CD14-positive monocyte (primary cell): ENCODE measurements at regions not wholly inside any gene's neighbourhood (a gene's known extent, or its start where the extent isn't known, plus 50 kb on each side); places are given as distances from the start of the nearest gene placed in this dataset.

Experiments
- DNase-seq, 3 donors: peaks; one replicate each; pipeline ENCODE4 v3.0.0-alpha.2; 2011 to 2022
- H2AFZ ChIP-seq: 2 replicates; pipeline ENCODE4 v1.6.0; 2012; ENCODE audit warnings: mild to moderate bottlenecking, low read depth, low read length, inconsistent platforms; ENCODE audit not compliant: insufficient read depth, poor library complexity, severe bottlenecking
- H3K27ac ChIP-seq, 2 donors: 1 replicate in 1 of 2; 2 replicates in 1 of 2; pipeline ENCODE4 v1.5.1; 2012 to 2013; ENCODE audit warnings: low read length in 2 of 2, control low read depth in 1 of 2, inconsistent platforms in 1 of 2, low read depth in 1 of 2, mild to moderate bottlenecking in 1 of 2
- H3K27me3 ChIP-seq, 2 donors: one replicate each; pipeline versions ENCODE4 v1.6.0 to v1.6.1; 2011 to 2013; ENCODE audit warnings: low read length in 2 of 2; ENCODE audit not compliant: control insufficient read depth in 2 of 2, insufficient read depth in 2 of 2
- H3K36me3 ChIP-seq, 2 donors: replicated peaks in 1 of 2; 1 replicate in 1 of 2; 2 replicates in 1 of 2; pipeline versions ENCODE4 v1.5.1 to v1.6.1; 2012 to 2013; ENCODE audit warnings: low read length in 2 of 2, control low read depth in 1 of 2, inconsistent platforms in 1 of 2, mild to moderate bottlenecking in 1 of 2; ENCODE audit not compliant: insufficient read depth in 2 of 2, control insufficient read depth in 1 of 2
- H3K4me1 ChIP-seq, 2 donors: 1 replicate in 1 of 2; 2 replicates in 1 of 2; pipeline versions ENCODE4 v1.5.1 to v1.6.1; 2012 to 2013; ENCODE audit warnings: low read length in 2 of 2, control low read depth in 1 of 2, inconsistent platforms in 1 of 2, mild to moderate bottlenecking in 1 of 2, moderate library complexity in 1 of 2; ENCODE audit not compliant: insufficient read depth in 2 of 2, control insufficient read depth in 1 of 2
- H3K4me2 ChIP-seq: replicated peaks from 2 replicates; pipeline ENCODE3; 2012; ENCODE audit warnings: low read length, moderate library complexity, mild to moderate bottlenecking; ENCODE audit not compliant: poor library complexity, severe bottlenecking; ENCODE audit errors: extremely low read depth
- H3K4me3 ChIP-seq, 3 experiments: fragments of 200-600 bp in 1 of 3; sonication (generic) in 1 of 3; replicated peaks in 1 of 3; 1 replicate in 2 of 3; 2 replicates in 1 of 3; pipeline ENCODE4 v1.5.1; 2011 to 2013; ENCODE audit warnings: low read length in 3 of 3, mild to moderate bottlenecking in 3 of 3, control low read depth in 2 of 3, low read depth in 2 of 3, inconsistent platforms in 1 of 3, moderate library complexity in 1 of 3
- H3K79me2 ChIP-seq: 2 replicates; pipeline ENCODE4 v1.6.0; 2012; ENCODE audit warnings: mild to moderate bottlenecking, control low read depth, inconsistent platforms, low read length, moderate library complexity; ENCODE audit not compliant: insufficient read depth
- H3K9ac ChIP-seq: 2 replicates; pipeline ENCODE4 v1.6.0; 2017; ENCODE audit warnings: low read length, mild to moderate bottlenecking; ENCODE audit not compliant: insufficient read depth, poor library complexity, severe bottlenecking
- H3K9me3 ChIP-seq, 2 donors: replicated peaks in 1 of 2; 1 replicate in 1 of 2; 2 replicates in 1 of 2; pipeline versions ENCODE4 v1.5.1 to v1.6.1; 2012 to 2013; ENCODE audit warnings: low read length in 2 of 2, control low read depth in 1 of 2; ENCODE audit not compliant: control insufficient read depth in 1 of 2, insufficient read depth in 1 of 2
- H4K20me1 ChIP-seq: 2 replicates; pipeline ENCODE4 v1.6.0; 2012; ENCODE audit warnings: mild to moderate bottlenecking, low read length, control low read depth, moderate library complexity; ENCODE audit not compliant: insufficient read depth
- H3K27ac Mint-ChIP-seq, 7 donors: one replicate each; pipeline ENCODE4 v1.8.0; 2020; ENCODE audit warnings: mild to moderate bottlenecking in 7 of 7, mixed read lengths in 7 of 7, moderate library complexity in 6 of 7, inconsistent platforms in 2 of 7
- H3K27me3 Mint-ChIP-seq, 3 donors: one replicate each; pipeline ENCODE4 v1.8.0; 2021 to 2022; ENCODE audit warnings: low read depth in 3 of 3, mild to moderate bottlenecking in 3 of 3, mixed read lengths in 3 of 3, moderate library complexity in 3 of 3, inconsistent platforms in 1 of 3
- H3K36me3 Mint-ChIP-seq, 2 donors: one replicate each; pipeline ENCODE4 v1.8.0; 2020; ENCODE audit warnings: mixed read lengths in 2 of 2, inconsistent platforms in 1 of 2, mild to moderate bottlenecking in 1 of 2
- H3K4me1 Mint-ChIP-seq: one replicate; pipeline ENCODE4 v1.8.0; 2020; ENCODE audit warnings: mild to moderate bottlenecking, mixed read lengths
- H3K4me3 Mint-ChIP-seq, 2 donors: one replicate each; pipeline ENCODE4 v1.8.0; 2020; ENCODE audit warnings: mild to moderate bottlenecking in 2 of 2, mixed read lengths in 2 of 2, moderate library complexity in 1 of 2
- H3K9me3 Mint-ChIP-seq, 7 donors: one replicate each; pipeline ENCODE4 v1.8.0; 2020 to 2022; ENCODE audit warnings: mixed read lengths in 7 of 7, mild to moderate bottlenecking in 6 of 7, moderate library complexity in 6 of 7, inconsistent platforms in 2 of 7
- CTCF ChIP-seq: fragments of 200-600 bp; IDR thresholded peaks from one replicate; pipeline ENCODE4 v1.8.0; 2022; ENCODE audit warnings: antibody characterized with exemption, mild to moderate bottlenecking
- WGBS: methylation state at CpG from one replicate; pipeline ENCODE4 v1.1.5; 2013; ENCODE audit warnings: missing lambda C conversion rate; ENCODE audit not compliant: insufficient coverage; 5-methylcytosine and 5-hydroxymethylcytosine counted together
- intact Hi-C, 2 donors: fragments of 100-400 bp; cut with micrococcal nuclease; formaldehyde crosslinking; loops; one replicate each; pipeline versions ENCODE4 v1.15.0 to v1.15.1; 2023

DNA sequence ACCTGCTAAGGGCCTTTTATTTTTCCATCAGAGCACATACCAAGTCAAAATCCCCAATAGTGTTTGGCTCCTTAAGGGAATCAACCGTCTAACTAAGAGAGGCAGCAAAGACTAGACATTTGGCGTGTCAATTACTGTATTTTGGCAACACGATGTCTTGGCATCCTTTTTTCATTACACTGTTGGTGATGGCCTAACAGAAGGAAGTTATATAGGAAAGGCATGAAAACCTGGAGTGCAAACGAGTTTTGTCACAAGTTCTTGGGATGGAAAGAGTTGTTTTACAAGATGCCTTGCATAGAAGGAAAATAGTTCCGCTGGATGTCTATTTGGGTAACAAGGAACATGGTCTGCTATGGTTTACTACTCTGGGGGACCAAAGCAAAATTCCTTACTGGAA, 119.2 kb upstream of the TTC29 start:
- no peak overlapping the region for H3K4me2 ChIP-seq
- H2AFZ ChIP-seq: no peak overlapping the region
- H3K9me3 ChIP-seq: no peaks in the 10 kb centered on the region
- H3K27ac ChIP-seq: no peak overlapping the region
- H3K4me1 ChIP-seq: no peaks in the 10 kb centered on the region
- H3K27me3 ChIP-seq: peaks cover 0 to 2% of the 10 kb centered on the region in 2 donors
- no peaks in the 10 kb centered on the region for H4K20me1 ChIP-seq
- H3K79me2 ChIP-seq: no peaks in the 10 kb centered on the region
- Mint-ChIP-seq H3K36me3 (no peaks in the 10 kb centered on the region), H3K4me1 (no peaks in the 10 kb centered on the region), H3K4me3 (no peak overlapping the region), H3K27ac (no peak overlapping the region), H3K27me3 (peaks cover 0 to 4% (median 3%) of the 10 kb centered on the region in 3 donors), H3K9me3 (peaks cover 0 to 2% (median 0%) of the 10 kb centered on the region in 7 donors)
- intact Hi-C loops: no loop called here
- TF ChIP-seq CTCF: no peak
- no peaks in the 10 kb centered on the region for H3K36me3 ChIP-seq
- WGBS: 90% methylated on average over 5 of the region's 5 CpGs
- no peak overlapping the region for H3K4me3 ChIP-seq
- H3K9ac ChIP-seq: no peak overlapping the region
- no peak for DNase-seq

- WGBS: no CpG with 5 or more reads among the region's 4 CpGs
- H3K9me3 ChIP-seq: peaks cover 0 to 4% of the 10 kb centered on the region in 2 donors
Measured at GRCh38 chr4:147068564-147068963, 122.9 kb upstream of the TTC29 start.

More at GRCh38 chr4:147068564-147068963, 122.9 kb upstream of the TTC29 start:
- H3K4me1 ChIP-seq: no peaks in the 10 kb centered on the region
- H3K36me3 ChIP-seq: no peaks in the 10 kb centered on the region
- H4K20me1 ChIP-seq: no peaks in the 10 kb centered on the region
- no peak overlapping the region for H3K4me3 ChIP-seq
- Mint-ChIP-seq H3K4me3 (no peak overlapping the region), H3K4me1 (no peaks in the 10 kb centered on the region), H3K36me3 (no peaks in the 10 kb centered on the region), H3K27ac (no peak overlapping the region), H3K9me3 (peaks cover 0 to 16% (median 6%) of the 10 kb centered on the region in 7 donors), H3K27me3 (peaks cover 0 to 4% (median 2%) of the 10 kb centered on the region in 3 donors)
- no peak overlapping the region for H2AFZ ChIP-seq
- intact Hi-C loops: no loop called here
- H3K27me3 ChIP-seq: peaks cover 0 to 2% of the 10 kb centered on the region in 2 donors
- H3K27ac ChIP-seq: no peak overlapping the region
- H3K79me2 ChIP-seq: no peaks in the 10 kb centered on the region
- no peak for DNase-seq
- TF ChIP-seq CTCF: no peak
- no peak overlapping the region for H3K4me2 ChIP-seq
- H3K9ac ChIP-seq: no peak overlapping the region
